Right forelimb (tissue), 1 donor: ENCODE measurements at regions not wholly inside any gene's neighbourhood (a gene's known extent, or its start where the extent isn't known, plus 50 kb on each side); places are given as distances from the start of the nearest gene placed in this dataset.

Experiments used
- DNase-seq: peaks from one replicate; pipeline ENCODE4 v3.0.0-alpha.2; 2018

DNA sequence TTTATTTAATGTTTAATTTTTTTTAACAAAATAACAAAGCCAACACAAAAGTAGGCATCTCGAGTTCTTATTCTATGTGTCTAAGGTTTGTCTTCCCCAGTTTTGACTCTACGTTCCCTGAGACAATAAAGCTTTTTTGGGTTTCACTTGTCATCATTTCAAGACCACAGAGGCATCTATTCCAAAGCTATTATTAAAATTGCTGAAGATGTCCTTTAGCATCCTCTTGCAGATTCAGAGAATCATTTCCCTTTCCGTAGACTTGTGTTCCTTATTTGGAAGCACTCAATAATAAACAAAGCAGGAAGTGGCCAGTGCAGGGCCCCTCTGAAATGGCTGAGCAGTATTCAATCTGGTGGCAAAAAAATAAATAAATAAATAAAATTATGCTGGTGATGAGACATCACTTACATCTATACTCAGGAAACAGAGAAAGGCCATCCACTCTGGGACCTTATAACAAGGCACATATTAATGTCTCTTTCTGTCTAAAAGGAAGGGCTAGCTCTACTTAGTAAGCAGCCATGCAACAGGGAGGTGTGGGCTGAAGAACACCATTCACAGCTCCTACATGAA, 362.3 kb downstream of the WDR72 start:
- DNase-seq: no peak

DNA sequence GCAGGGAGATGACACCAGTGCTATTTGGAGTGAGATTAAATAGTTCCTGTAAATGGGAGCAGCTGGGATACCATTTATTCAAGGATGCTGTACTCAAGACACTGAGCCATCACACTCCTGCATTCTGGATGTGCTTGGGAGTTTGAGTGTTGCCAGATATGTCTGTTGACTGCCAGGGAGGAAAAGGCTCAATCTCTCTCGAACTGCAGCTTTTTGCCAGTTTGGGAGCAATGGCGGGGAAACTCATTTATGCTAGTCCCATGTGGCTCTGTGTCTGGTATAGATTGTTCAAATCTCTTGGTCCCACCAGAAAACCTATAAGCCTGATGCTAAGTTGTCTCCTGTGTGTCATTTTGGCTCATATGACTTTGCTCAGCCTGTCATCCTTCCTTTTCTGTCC, 363.6 kb downstream of the WDR72 start:
- no peak for DNase-seq

GRCh38 chr15:53390549-53390948, 368.9 kb downstream of the WDR72 start:
- DNase-seq: no peak

GRCh38 chr15:53389271-53390037, 370.0 kb downstream of the WDR72 start:
- DNase-seq: no peak

DNA sequence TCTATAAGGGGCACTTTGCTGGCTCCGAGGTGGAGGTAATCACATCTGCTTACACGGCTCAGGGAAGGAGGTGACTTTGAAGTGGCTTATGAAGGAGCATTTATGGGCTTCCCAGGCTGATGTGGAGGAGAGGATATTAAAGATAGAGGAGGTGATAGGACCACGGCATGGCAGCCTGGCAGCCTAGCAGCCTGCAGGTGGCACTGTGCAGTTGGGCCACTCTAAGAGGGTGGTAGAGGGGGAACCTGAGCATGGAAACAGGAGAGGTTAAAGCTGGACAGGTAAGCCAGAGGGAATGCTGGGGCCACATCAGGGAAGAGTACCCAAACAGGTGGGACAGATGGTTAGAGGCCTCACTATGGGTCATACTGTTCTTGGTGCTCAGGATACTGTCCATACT, 375.0 kb downstream of the WDR72 start:
- no peak for DNase-seq

DNA sequence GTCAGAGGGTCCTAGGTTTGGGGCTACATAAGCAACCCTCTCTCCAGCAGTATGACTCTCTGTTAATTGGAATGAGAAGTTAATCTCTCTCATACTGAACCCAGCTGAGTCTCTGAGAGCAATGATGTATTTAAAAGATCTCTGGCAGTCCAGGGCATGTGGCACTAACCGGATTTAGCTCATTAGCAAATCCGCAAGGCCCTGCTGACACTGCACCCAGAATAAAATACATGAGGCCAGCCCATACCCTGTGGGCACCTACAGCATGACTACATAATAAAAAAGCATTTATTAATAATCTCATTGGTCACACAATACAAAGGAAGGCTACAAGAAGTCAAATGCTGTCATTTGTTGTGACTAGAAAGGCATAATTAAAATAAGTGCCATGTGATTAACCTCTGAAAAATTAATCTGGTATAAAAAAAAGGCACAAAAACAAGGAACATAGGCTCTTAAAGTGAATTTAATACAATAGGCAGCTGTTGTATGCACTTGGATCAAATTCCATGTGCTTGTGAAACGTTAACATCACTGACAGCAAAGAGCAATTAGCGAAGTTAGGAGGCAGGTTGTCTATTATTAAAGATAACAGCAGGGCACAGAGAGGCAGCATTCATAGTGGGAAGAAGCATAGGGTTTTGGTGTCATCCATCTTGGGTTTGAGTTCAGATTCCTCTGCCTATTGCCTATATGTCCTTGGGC, 381.2 kb downstream of the WDR72 start:
- DNase-seq: no peak

DNA sequence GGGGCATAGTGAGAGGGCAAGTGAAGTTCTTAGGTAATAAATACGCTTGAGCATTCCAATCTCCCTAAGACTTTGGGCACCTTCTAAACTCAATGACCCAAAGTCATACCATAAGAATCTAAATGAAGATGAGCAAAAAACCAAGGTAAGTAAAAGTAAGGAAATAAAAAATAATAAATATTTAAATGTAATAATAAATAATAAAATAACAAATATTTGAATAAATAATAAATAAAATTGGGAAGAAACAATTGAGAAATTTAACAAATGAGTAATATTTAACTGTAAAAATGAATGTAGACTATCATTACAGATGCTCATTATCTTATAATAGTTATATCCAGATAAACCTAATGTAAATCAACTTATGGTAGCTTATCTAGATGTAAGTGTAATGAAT, 391.7 kb downstream of the WDR72 start:
- DNase-seq: no peak

DNA sequence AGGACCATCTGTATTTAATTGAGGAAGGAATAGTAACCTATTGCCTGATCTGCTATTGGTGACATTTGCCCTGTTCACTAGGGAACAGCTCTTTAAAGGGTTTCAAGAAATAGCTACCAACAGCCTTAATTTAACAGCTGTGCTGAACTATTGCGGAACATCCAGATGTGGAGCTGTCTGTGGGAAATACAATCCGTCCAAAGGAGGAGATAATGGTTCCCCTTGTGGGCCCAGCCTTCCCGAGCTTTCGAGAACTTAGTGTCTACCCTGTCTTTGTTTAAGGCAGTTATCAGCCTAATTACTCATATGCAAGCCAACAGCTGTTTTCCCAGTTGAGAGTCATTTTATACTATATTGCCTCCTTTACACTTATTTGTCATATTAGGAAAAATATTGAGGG, 398.6 kb downstream of the WDR72 start:
- no peak for DNase-seq

DNA sequence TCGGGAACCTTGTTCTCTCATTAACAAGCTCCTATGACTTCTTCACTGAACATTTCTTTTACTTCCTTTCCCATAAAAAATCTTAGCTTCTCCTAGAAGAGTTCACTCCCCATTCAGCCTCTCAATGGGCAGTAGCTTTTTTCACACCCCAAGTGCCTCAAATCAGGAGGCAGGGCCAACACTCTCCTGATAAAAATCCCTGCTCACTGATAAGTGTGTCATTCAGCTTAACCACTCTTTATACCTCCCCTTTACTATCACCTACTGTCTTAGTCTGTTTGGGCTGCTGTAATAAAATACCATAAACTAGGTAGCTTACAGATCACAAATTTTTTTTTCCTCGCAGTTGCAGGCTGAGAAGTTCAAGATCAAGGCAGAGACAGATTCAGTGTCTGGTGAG, 400.4 kb downstream of the WDR72 start:
- DNase-seq: no peak

DNA sequence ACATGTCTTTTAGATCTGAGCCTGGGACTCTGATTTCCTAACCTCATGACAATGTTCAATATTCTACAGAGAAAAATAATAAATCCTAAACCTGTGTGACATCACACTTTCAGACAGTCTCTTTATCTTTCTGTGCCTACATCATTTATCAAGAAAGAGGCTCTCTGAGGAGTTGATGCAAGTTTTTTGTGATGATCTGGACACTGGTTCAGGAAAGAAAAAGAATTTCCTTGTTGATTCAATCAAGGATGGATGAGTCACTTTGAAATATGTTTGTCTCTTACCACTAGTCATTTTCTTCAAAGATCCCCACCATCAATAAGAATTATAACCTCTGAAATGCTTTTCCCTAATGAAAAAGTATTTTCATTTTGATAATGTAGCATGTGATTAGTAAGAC, 404.6 kb downstream of the WDR72 start:
- no peak for DNase-seq

DNA sequence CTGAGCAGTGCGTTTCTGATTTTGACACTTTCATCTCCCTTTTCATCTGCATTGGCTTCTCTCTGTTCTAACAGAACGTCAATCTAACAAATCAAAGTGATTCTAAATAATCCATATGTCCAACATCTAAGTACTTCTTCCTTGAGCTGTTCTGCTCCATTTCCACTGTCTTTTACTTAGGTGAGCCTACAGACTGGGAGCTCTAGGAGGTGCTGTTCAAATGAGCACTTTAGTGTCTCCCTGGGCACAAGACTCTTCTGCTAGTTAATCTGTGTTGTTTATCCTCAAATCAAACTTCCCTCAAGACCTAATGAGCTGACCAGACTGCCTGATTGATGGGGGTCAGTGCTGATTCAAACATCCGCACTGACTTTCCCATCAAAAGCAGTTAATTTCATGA, 408.1 kb downstream of the WDR72 start:
- DNase-seq: no peak

- no peak for DNase-seq
These were observed 412.9 kb downstream of the WDR72 start for GRCh38 chr15:53346583-53346982.

DNA sequence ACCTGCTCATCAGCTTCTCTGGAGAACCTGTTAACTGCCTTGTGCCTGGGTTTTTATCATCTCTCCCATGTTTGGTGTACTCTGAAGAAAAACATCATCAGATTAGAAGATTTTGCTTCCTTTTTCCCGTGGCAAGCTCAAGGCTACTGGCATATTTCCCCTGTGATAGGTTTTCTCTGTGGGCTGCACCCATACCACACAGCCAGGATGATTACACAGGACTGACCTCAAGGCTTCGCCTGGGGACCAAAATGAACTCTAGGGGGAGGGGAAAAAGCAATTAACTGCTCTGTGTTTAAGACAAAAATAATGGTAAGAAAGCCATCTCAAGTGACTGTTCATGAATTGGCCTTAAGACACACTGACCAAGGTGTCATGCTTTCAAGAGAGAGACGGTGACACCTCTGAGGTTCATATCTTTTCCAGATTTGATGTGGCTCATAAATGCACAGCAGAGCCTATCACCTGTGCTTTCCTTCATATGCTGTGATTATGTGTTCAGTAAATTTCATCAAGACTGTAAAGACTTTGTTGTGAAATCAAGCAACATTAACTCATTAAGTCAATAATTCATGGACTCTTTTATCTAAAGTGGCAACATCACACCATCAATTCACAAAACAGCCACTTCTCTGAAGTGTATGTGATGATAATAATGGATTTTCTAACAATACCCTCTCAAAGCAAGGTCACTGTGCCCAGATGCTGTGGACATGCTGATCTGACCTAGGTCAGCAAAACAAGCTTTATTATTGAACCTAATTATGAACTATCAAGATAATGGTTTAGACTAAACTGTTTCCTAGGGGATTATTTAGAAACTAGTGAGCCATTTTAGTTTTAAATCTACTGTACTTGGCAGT, 427.9 kb downstream of the WDR72 start:
- no peak for DNase-seq

GRCh38 chr15:53328341-53328740, 431.1 kb downstream of the WDR72 start:
- DNase-seq: no peak

DNA sequence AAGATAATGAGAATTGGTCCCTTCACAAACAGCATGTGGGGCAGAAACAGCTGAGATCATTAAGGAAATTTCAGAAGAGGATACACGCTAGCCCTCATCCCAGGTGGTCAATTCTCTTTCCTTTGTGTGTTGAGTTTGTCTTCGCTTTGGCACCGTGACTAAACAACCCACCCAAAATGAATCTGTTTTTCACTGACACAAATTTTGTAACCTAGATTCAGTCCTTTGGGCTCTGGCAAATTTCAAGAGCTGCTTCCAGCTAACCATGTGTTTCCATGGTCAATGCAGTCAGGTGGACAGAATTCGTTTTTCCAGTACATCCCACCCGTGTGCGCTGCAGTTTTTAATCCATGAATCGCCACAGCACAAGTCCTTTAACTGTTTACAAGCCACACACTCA, 435.4 kb downstream of the WDR72 start:
- DNase-seq: no peak

- DNase-seq: no peak
These were observed 436.3 kb downstream of the WDR72 start for GRCh38 chr15:53323191-53323590.

GRCh38 chr15:53320816-53321215, 438.6 kb downstream of the WDR72 start:
- DNase-seq: no peak

DNA sequence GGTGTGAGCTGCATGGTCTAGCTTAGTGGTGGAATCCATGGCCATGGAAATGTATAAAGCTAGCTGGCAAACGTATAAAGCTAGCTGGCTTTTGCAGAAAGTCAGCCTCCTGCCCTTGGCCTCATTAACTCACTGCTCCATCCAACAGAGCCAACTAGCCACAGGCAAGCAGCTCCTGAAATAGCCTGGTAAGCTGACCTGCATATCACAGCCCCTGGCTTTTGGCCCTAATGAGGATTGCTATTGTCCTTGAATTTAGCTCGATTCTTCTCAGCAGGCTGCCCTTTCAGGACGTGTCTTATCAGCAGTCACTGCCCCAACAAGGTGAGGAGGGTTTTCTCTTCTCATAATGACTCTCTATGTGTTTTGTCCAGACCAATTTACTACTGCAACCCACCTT, 446.8 kb downstream of the WDR72 start:
- DNase-seq: no peak

- no peak for DNase-seq
These were observed 448.8 kb downstream of the WDR72 start for GRCh38 chr15:53310709-53311108.

DNA sequence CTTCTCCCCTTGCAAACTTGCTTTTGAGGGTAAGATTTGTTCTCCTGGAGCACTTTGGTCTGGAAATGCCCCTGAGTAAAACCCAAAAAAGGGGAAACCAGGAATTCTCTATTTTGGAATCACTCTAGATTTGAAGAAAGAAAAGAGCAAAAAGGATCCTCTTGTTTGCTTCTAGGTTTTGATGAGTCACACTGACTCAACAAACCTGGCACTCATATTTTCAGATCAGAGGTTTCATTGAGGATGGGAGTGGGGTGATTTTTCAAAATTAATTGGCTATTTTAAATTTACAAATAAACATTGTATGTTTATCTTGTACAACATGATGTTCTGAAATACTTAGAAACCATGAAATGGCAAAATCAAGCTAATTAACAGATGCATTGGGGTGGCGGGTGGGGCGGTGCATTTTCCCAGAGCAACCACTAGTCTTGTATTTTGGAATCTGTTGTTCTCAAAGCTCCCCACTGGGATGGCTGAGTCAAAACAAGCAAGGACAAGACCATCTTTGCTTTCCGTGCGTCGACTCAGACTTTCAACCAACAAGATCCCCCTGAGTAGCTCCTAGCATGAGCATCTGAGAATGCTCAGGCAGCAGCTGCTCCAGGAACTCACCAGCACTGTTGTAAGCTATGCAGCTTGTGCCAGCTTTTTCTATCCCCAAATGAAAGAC, 451.4 kb downstream of the WDR72 start:
- no peak for DNase-seq

DNA sequence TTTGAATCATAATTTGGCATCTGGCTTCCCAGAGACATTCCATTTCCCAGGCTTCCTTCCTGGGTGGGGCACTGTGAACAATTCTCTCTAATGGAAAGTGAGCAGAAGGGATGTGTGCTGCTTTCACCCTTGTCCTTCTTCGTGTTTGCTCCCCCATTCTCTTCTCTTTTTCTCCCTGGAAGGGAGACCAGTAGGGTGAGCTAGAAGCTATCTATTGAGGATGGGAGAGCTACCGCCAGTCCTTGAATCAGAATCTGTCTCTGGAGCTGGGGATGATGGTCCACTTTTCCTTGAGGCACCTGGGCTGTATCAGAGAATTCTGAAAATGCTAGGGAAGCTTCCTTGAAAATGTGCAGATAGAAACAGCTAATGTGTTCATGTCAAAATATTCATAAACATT, 453.9 kb downstream of the WDR72 start:
- no peak for DNase-seq

DNA sequence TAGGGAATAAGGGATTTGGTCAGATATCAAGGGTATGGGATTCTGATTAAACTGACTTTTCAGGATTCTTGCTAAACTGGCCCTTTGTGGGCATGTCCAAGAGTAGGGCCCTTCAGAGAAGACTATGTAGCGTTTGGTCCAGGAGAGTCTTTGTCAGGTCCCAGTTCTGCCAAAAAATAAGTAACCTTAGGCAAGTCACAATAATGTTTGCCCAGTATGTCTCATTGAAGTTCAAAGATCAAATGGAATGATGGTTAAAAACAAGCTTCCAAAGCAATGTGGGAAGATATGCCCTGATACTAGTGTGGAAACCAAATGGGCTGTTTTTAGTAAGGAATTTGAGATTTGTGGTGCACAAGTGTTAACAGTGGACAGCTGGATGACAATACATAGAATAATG, 454.4 kb downstream of the WDR72 start:
- no peak for DNase-seq

DNA sequence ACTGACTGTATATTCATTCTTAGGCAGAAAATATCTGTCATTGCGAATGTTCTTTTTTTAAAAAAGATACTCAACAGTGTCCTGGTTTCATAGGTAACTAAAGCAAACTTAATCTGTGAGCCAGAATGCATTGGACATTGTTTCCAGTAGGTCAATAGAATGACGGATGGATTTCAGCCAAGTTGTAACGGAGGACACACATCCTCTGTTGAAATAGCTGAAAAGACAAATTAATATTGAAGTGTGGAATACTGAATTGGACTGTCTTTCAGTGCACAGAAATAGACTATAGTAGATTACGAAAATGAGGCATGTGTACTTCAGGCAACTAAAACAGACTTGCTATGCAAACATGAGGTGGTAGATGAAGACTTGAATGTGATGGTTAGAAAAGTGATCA, 461.6 kb downstream of the WDR72 start:
- no peak for DNase-seq
